OCI-LY3 (cell line): ENCODE measurements at regions not wholly inside any gene's neighbourhood (a gene's known extent, or its start where the extent isn't known, plus 50 kb on each side); places are given as distances from the start of the nearest gene placed in this dataset.

Experiments
- EZH2phosphoT487 ChIP-seq: fragments of 200-600 bp; shearing (Covaris generic); IDR thresholded peaks from 2 replicates; pipeline ENCODE4 v1.6.1; 2018; ENCODE audit warnings: antibody characterized with exemption, mixed run types, low read depth
- TF ChIP-seq, protein P1 (sequence below): fragments of 200-600, 300-600 bp; sonication (generic); IDR thresholded peaks from 2 replicates; pipeline ENCODE4 v1.5.1; 2014; ENCODE audit warnings: antibody characterized with exemption, low read length, low read depth

DNA sequence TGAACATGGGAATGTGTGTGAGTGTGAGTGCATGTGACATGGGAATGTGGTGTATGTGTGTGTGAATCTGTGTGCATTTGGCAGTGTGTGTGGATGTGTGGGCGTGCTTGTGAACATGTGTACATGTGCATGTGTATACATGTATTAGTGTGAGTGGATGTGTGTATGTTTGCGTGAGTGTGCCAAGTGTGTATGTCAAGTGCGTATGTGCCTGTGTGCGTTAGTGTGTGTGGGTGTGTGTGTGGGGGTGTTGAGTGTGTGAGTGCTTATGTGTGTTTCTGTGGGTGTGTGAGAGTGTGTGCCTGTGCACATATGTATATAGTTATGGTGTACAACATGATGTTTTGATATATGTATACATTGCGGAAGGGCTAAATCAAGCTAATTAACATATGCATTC is 244.3 kb downstream of the GADD45G start:
- TF ChIP-seq, protein P1, sequence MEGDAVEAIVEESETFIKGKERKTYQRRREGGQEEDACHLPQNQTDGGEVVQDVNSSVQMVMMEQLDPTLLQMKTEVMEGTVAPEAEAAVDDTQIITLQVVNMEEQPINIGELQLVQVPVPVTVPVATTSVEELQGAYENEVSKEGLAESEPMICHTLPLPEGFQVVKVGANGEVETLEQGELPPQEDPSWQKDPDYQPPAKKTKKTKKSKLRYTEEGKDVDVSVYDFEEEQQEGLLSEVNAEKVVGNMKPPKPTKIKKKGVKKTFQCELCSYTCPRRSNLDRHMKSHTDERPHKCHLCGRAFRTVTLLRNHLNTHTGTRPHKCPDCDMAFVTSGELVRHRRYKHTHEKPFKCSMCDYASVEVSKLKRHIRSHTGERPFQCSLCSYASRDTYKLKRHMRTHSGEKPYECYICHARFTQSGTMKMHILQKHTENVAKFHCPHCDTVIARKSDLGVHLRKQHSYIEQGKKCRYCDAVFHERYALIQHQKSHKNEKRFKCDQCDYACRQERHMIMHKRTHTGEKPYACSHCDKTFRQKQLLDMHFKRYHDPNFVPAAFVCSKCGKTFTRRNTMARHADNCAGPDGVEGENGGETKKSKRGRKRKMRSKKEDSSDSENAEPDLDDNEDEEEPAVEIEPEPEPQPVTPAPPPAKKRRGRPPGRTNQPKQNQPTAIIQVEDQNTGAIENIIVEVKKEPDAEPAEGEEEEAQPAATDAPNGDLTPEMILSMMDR, result no peak
- TF ChIP-seq EZH2phosphoT487, result no peak
